ENCODE measurements at regions not wholly inside any gene's neighbourhood (a gene's known extent, or its start where the extent isn't known, plus 50 kb on each side); places are given as distances from the start of the nearest gene placed in this dataset.

DNA sequence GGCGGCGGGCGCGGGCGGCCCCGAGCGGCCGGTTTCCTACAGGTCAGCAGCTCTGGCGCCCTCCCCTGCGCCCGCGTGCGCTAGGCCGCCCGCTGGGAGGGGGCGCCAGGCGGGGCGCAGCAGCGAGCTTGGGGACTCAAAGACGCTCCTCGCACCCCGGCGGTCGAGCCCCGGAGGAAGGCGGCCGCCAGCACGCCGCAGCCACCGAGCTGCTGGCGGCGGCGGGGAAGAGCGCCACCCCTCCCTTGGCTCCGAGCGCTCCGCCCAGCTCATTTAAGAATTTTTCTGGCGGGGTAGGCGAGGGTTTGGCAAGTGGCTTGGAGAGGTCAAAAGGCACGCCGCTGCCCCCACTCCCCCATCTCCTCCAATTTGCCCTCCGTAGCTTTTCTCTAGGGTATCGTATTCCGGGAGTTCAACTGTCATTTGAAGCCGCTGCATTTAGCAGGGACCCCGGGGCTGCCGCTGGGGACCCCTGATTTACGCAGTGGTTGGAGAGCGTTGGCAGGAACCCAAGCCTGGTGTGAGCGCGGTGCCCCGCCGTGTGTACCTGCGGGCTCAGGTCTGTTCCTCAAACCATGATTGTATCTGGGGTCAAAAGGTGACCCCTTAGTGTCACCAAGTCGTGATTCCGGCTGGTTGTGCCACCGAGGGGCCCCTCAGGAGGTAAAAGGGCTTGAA is 59.5 kb upstream of the GSE1 start:
- TF ChIP-seq POLR2A (IDR thresholded peaks at IDR 0.05), result no peak
- TF ChIP-seq, protein P1, sequence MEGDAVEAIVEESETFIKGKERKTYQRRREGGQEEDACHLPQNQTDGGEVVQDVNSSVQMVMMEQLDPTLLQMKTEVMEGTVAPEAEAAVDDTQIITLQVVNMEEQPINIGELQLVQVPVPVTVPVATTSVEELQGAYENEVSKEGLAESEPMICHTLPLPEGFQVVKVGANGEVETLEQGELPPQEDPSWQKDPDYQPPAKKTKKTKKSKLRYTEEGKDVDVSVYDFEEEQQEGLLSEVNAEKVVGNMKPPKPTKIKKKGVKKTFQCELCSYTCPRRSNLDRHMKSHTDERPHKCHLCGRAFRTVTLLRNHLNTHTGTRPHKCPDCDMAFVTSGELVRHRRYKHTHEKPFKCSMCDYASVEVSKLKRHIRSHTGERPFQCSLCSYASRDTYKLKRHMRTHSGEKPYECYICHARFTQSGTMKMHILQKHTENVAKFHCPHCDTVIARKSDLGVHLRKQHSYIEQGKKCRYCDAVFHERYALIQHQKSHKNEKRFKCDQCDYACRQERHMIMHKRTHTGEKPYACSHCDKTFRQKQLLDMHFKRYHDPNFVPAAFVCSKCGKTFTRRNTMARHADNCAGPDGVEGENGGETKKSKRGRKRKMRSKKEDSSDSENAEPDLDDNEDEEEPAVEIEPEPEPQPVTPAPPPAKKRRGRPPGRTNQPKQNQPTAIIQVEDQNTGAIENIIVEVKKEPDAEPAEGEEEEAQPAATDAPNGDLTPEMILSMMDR (IDR thresholded peaks at IDR 0.05), result peak in 1 of 3 experiments; percentile 34

Data from vagina (tissue), 2 donors.